CD8-positive, alpha-beta memory T cell (primary cell): ENCODE measurements at regions not wholly inside any gene's neighbourhood (a gene's known extent, or its start where the extent isn't known, plus 50 kb on each side); places are given as distances from the start of the nearest gene placed in this dataset.

Source experiments
- CTCF ChIA-PET: fragments of 350-600 bp; sonication (Branson Sonifier 250); formaldehyde crosslinking; loops from one replicate; lab custom pipeline; 2021; ENCODE audit warnings: antibody characterized with exemption; lab: Charles Lee
- POLR2A ChIA-PET: fragments of 350-600 bp; sonication (Branson Sonifier 250); formaldehyde crosslinking; loops from one replicate; lab custom pipeline; 2021; ENCODE audit warnings: antibody characterized with exemption; lab: Charles Lee
- DNase-seq, 5 donors: peaks; one replicate each; pipeline versions ENCODE4 v3.0.0 to v3.0.0-alpha.2; 2020 to 2022; ENCODE audit warnings: mixed read lengths in 1 of 5
- H3K27ac ChIP-seq: one replicate; pipeline ENCODE4 v1.7.0; 2013; ENCODE audit warnings: low read depth, mild to moderate bottlenecking, low read length, moderate library complexity
- H3K27me3 ChIP-seq: 2 replicates; pipeline ENCODE4 v1.7.0; 2013; ENCODE audit warnings: low read length, mild to moderate bottlenecking; ENCODE audit not compliant: insufficient read depth, poor library complexity, severe bottlenecking
- H3K36me3 ChIP-seq: 2 replicates; pipeline ENCODE4 v1.7.0; 2013; ENCODE audit warnings: mild to moderate bottlenecking, low read length, moderate library complexity; ENCODE audit not compliant: insufficient read depth
- H3K4me1 ChIP-seq: 2 replicates; pipeline ENCODE4 v1.7.0; 2013; ENCODE audit warnings: mild to moderate bottlenecking, low read length, moderate library complexity; ENCODE audit not compliant: insufficient read depth
- H3K4me3 ChIP-seq: 2 replicates; pipeline ENCODE4 v1.7.0; 2013; ENCODE audit warnings: mild to moderate bottlenecking, low read length
- H3K9me3 ChIP-seq: 2 replicates; pipeline ENCODE4 v1.7.0; 2013; ENCODE audit warnings: mild to moderate bottlenecking, low read length
- H3K27ac Mint-ChIP-seq, 8 donors: one replicate each; pipeline ENCODE4 v1.8.0; 2020 to 2021; ENCODE audit warnings: mixed read lengths in 8 of 8, mild to moderate bottlenecking in 6 of 8, inconsistent platforms in 3 of 8, moderate library complexity in 3 of 8
- H3K27me3 Mint-ChIP-seq, 2 donors: one replicate each; pipeline ENCODE4 v1.8.0; 2020 to 2021; ENCODE audit warnings: mixed read lengths in 2 of 2, mild to moderate bottlenecking in 1 of 2, moderate library complexity in 1 of 2
- H3K36me3 Mint-ChIP-seq, 3 donors: one replicate each; pipeline ENCODE4 v1.8.0; 2020 to 2021; ENCODE audit warnings: mixed read lengths in 3 of 3, inconsistent platforms in 1 of 3, mild to moderate bottlenecking in 1 of 3
- H3K4me1 Mint-ChIP-seq, 3 donors: one replicate each; pipeline ENCODE4 v1.8.0; 2020 to 2021; ENCODE audit warnings: mixed read lengths in 3 of 3, inconsistent platforms in 1 of 3, mild to moderate bottlenecking in 1 of 3
- H3K4me3 Mint-ChIP-seq, 7 donors: one replicate each; pipeline ENCODE4 v1.8.0; 2020 to 2021; ENCODE audit warnings: mixed read lengths in 7 of 7, mild to moderate bottlenecking in 6 of 7, moderate library complexity in 4 of 7, inconsistent platforms in 2 of 7
- H3K9me3 Mint-ChIP-seq, 5 donors: one replicate each; pipeline ENCODE4 v1.8.0; 2020 to 2022; ENCODE audit warnings: mixed read lengths in 5 of 5, mild to moderate bottlenecking in 3 of 5, moderate library complexity in 2 of 5, inconsistent platforms in 1 of 5

DNA sequence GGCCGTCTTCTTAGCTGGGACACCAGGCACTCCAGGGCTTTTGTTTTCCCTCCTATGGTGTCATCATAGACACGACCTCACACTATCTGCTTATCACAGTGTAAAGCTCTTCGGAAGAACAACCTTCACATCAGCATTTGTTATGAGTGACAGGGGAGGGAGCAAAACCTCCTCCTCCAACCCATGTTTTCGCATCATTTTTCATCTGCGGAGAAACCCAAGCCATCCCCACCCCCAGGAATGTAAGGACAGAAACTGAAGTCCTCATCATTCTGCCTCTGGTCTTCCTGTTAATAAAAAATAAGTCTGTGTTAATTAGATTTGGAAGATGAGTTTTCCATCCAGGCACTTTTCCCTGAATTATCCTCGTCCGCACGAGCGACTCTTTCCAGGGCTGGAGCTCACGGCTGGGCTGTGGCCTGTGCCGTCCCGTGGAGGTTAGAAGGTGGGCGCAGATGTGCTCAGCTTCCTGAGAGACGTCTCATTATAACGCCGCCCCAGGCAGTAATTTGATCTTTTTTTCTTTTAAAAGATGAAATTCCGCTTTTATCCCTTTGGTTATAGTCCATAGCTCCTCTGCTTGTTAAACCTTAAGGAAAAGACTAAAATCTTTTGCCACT lies 101.6 kb upstream of the TMEM18 start:
- CTCF ChIA-PET, result no interaction called here

DNA sequence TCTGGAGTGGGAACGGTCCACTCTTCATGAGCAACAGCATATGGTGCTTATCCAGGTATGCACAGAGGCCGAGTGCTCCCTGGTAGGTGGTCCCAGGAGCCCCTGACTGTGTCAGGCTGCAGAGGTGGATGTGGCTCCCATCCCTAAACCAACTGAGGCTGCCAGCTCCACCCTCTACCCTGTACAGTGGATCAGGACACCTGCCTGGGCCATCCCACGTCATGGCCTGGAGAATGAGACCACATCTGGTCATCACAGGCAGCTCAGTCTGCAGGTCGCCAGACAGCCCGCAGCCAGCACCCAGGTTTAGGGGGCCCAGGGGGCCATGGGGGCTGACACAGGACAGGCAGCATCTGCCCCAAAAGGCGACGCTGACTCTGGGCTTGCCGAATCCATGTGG lies 100.3 kb upstream of the TMEM18 start:
- peaks cover 7 to 20% of the 10 kb centered on the region in 2 donors for H3K27me3 Mint-ChIP-seq
- CTCF ChIA-PET, result no interaction called here
- POLR2A ChIA-PET, result no interaction called here

More for the DNA sequence above, 101.6 kb upstream of the TMEM18 start:
- Histone ChIP-seq H3K36me3 (no peaks in the 10 kb centered on the region), H3K4me1 (no peaks in the 10 kb centered on the region), H3K27ac (no peak overlapping the region), H3K4me3 (no peak overlapping the region), H3K9me3 (no peaks in the 10 kb centered on the region), H3K27me3 (no peaks in the 10 kb centered on the region)
- Mint-ChIP-seq H3K36me3 (no peaks in the 10 kb centered on the region), H3K4me3 (peak overlapping the region in 1 of 7 donors; percentile 13), H3K9me3 (peaks cover 0 to 7% (median 0%) of the 10 kb centered on the region in 5 donors), H3K4me1 (no peaks in the 10 kb centered on the region), H3K27ac (peak overlapping the region in 1 of 8 donors; percentile 56), H3K27me3 (peaks cover 7 to 20% of the 10 kb centered on the region in 2 donors)
- POLR2A ChIA-PET, result no interaction called here
- DNase-seq, result no peak

DNA sequence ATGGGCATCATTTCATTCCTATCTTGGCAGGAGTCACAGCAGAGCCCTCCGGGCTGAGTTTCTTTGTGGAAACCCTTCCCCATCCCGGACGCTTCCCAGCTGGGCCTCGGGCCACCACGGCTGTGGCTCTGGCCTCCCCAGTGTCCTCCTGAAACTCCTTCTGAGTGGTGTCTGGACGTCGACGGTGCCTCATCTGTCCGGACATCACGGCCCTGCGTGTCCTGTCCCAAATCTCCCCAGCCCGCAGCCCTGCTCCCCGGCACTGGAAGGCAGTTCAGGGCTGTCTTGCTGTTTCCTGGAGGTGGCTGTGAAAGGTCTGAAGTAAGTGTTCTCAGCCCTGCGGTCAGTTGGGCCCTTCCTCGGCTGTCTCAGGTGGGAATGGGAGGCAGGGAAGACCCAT lies 99.8 kb upstream of the TMEM18 start:
- H3K4me1 Mint-ChIP-seq, result no peaks in the 10 kb centered on the region
- DNase-seq, result no peak
- Histone ChIP-seq H3K27me3 (no peaks in the 10 kb centered on the region), H3K36me3 (no peaks in the 10 kb centered on the region), H3K27ac (no peak overlapping the region), H3K4me1 (no peaks in the 10 kb centered on the region), H3K9me3 (no peaks in the 10 kb centered on the region), H3K4me3 (no peak overlapping the region)
- H3K27me3 Mint-ChIP-seq, result peaks cover 7 to 22% of the 10 kb centered on the region in 2 donors
- POLR2A ChIA-PET, result no interaction called here
- no peak overlapping the region for H3K27ac Mint-ChIP-seq
- H3K9me3 Mint-ChIP-seq, result no peaks in the 10 kb centered on the region
- no peak overlapping the region for H3K4me3 Mint-ChIP-seq
- CTCF ChIA-PET, result no interaction called here
- H3K36me3 Mint-ChIP-seq, result no peaks in the 10 kb centered on the region

More for the DNA sequence above, 100.3 kb upstream of the TMEM18 start:
- Histone ChIP-seq H3K27ac (no peak overlapping the region), H3K27me3 (no peaks in the 10 kb centered on the region), H3K36me3 (no peaks in the 10 kb centered on the region), H3K4me3 (no peak overlapping the region), H3K4me1 (no peaks in the 10 kb centered on the region), H3K9me3 (no peaks in the 10 kb centered on the region)
- Mint-ChIP-seq H3K4me1 (no peaks in the 10 kb centered on the region), H3K27ac (no peak overlapping the region), H3K4me3 (no peak overlapping the region), H3K36me3 (no peaks in the 10 kb centered on the region), H3K9me3 (no peaks in the 10 kb centered on the region)
- DNase-seq, result no peak

DNA sequence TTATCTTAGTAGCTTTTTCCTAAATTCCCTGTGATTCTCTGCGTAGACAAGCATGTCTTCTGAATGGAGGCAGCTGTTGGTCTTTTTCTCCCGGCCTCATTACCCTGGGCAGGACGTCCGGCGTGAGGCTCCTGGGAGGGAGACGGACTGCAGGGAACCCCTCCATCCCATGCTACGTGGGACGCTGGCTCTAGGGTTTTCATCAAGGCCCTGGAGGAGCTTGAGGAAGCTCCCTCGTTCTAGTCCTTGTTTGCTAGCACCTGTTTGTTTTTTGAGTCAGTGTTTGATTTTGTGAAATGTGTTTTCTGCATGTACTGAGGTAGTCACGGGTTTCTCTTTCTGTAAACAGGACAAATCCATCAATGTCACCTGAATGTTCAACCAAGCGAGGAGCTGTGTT lies 99.3 kb upstream of the TMEM18 start:
- Mint-ChIP-seq H3K4me1 (no peaks in the 10 kb centered on the region), H3K36me3 (no peaks in the 10 kb centered on the region), H3K4me3 (no peak overlapping the region), H3K27me3 (peaks cover 7 to 20% of the 10 kb centered on the region in 2 donors), H3K27ac (no peak overlapping the region), H3K9me3 (no peaks in the 10 kb centered on the region)
- Histone ChIP-seq H3K27ac (no peak overlapping the region), H3K27me3 (no peaks in the 10 kb centered on the region), H3K36me3 (no peaks in the 10 kb centered on the region), H3K4me1 (no peaks in the 10 kb centered on the region), H3K4me3 (no peak overlapping the region), H3K9me3 (no peaks in the 10 kb centered on the region)
- DNase-seq, result no peak
- POLR2A ChIA-PET, result no interaction called here
- CTCF ChIA-PET, result no interaction called here

DNA sequence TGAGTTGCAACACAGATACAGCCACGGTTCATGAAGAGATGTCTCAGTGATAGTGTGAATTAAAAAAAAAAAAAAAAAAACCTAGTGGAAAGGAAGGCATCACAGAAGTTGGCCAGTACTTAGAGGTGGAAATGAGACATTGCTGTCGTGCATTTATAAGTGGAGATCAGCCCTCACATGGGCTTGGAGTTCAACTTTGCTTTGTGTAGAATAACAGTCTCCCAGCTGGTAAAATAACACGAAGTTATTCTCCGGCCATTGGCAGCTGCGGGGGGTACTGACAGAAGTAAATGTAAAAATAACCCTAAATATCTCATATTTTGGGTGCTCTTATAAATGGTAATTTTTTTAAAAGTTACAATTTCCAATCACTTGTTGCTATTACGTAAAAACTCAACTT lies 98.8 kb upstream of the TMEM18 start:
- POLR2A ChIA-PET, result no interaction called here
- Histone ChIP-seq H3K4me3 (no peak overlapping the region), H3K36me3 (no peaks in the 10 kb centered on the region), H3K9me3 (no peaks in the 10 kb centered on the region), H3K27me3 (no peaks in the 10 kb centered on the region), H3K27ac (no peak overlapping the region), H3K4me1 (no peaks in the 10 kb centered on the region)
- H3K4me3 Mint-ChIP-seq, result no peak overlapping the region
- H3K27ac Mint-ChIP-seq, result no peak overlapping the region
- no peak for DNase-seq
- H3K4me1 Mint-ChIP-seq, result no peaks in the 10 kb centered on the region
- no peaks in the 10 kb centered on the region for H3K9me3 Mint-ChIP-seq
- CTCF ChIA-PET, result no interaction called here
- no peaks in the 10 kb centered on the region for H3K36me3 Mint-ChIP-seq
- H3K27me3 Mint-ChIP-seq, result peaks cover 4 to 20% of the 10 kb centered on the region in 2 donors

DNA sequence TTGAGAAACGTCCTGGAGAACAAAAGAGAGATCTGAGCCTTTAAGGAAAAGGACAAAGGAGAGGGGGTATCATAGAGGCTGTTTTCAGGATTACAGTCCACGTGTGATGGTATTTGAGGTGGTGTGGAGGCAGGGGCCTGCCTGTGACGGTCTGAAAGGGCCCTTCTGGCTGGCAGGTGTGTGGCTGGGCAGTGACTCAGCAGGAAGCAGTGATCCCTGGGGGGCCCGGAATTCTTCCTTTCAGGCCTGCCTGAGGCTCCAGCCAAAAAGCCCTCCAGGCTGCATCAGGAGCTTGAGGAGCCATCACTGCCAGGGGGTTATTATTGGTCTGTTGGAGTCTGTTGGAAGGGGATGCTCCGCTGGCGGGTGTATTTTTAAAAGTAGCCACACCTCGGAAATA lies 97.2 kb upstream of the TMEM18 start:
- H3K4me3 Mint-ChIP-seq, result no peak overlapping the region
- ChIA-PET CTCF (no interaction called here), POLR2A (no interaction called here)
- no peaks in the 10 kb centered on the region for H3K27me3 ChIP-seq
- no peaks in the 10 kb centered on the region for H3K9me3 Mint-ChIP-seq
- peaks cover 0 to 15% of the 10 kb centered on the region in 2 donors for H3K27me3 Mint-ChIP-seq
- no peak overlapping the region for H3K27ac ChIP-seq
- no peaks in the 10 kb centered on the region for H3K9me3 ChIP-seq
- H3K36me3 ChIP-seq, result no peaks in the 10 kb centered on the region
- H3K27ac Mint-ChIP-seq, result no peak overlapping the region
- H3K4me1 ChIP-seq, result no peaks in the 10 kb centered on the region
- no peaks in the 10 kb centered on the region for H3K36me3 Mint-ChIP-seq
- DNase-seq, result no peak
- H3K4me3 ChIP-seq, result no peak overlapping the region
- peaks cover 5 to 12% (median 9%) of the 10 kb centered on the region in 3 donors for H3K4me1 Mint-ChIP-seq

DNA sequence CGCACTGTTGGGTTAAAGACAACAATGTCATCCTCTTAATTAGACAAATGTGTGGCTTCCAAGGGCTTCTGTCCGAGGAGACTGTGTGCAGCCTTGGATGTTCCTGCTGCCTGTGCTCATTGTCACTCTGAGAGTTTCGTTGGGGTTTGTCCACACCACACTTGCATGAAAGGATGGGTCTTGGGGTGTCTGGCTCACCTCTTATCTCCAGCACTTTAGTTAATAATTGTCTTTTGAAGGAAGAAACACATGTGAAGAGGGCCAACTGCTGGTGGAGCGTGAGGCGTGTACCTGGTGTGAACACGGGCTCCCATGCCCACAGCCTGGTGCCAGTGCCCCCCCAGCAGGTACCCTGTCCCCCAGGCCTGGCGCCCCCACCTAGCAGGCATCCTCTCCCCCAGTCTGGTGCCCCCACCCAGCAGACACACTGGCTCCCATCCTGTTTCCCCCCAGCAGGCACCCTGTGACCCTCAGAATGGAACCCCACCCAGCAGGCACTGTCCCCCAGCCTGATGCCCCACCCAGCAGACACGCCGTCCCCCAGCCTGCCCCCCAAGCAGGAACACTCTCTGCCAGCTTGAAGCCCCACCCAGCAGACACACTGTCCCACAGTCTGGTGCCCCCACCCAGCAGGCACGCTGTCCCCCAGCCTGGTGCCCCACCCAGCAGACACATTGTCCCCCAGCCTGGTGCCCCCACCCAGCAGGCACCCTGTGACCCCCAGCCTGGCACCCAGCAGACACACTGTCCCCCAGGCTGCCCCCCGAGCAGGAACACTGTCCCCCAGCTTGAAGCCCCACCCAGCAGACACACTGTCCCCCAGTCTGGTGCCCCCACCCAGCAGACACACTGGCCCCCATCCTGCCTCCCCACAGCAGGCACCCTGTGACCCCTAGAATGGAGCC lies 96.3 kb upstream of the TMEM18 start:
- no peak overlapping the region for H3K4me3 ChIP-seq
- Mint-ChIP-seq H3K36me3 (no peaks in the 10 kb centered on the region), H3K27ac (no peak overlapping the region), H3K4me3 (no peak overlapping the region), H3K27me3 (peaks cover 0 to 11% of the 10 kb centered on the region in 2 donors), H3K9me3 (no peaks in the 10 kb centered on the region), H3K4me1 (peaks cover 5 to 19% (median 10%) of the 10 kb centered on the region in 3 donors)
- no peak overlapping the region for H3K27ac ChIP-seq
- no peaks in the 10 kb centered on the region for H3K4me1 ChIP-seq
- H3K27me3 ChIP-seq, result no peaks in the 10 kb centered on the region
- ChIA-PET POLR2A (no interaction called here), CTCF (no interaction called here)
- no peaks in the 10 kb centered on the region for H3K9me3 ChIP-seq
- no peaks in the 10 kb centered on the region for H3K36me3 ChIP-seq
- DNase-seq, result no peak

DNA sequence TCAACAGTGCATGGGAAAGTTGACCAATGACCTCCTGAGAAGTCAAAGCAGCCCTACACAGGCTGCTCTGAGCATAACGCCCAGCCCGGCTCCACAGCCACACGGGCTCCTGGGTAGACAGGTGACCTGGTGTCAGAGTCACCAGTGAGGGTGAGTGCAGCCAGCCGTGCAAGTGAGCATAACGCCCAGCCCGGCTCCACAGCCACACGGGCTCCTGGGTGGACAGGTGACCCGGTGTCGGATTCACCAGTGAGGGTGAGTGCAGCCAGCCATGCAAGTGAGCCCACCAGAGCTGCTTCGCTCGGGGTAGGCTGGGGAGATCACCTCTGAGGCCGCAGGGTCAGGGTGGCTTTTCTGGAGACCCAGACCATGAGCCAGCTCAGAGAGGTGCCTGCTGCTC lies 94.3 kb upstream of the TMEM18 start:
- Mint-ChIP-seq H3K27ac (no peak overlapping the region), H3K27me3 (peaks cover 2 to 7% of the 10 kb centered on the region in 2 donors), H3K4me3 (no peak overlapping the region), H3K4me1 (peaks cover 15 to 36% (median 22%) of the 10 kb centered on the region in 3 donors), H3K36me3 (no peaks in the 10 kb centered on the region), H3K9me3 (no peaks in the 10 kb centered on the region)
- POLR2A ChIA-PET, result no interaction called here
- Histone ChIP-seq H3K27me3 (no peaks in the 10 kb centered on the region), H3K9me3 (no peaks in the 10 kb centered on the region), H3K4me1 (peaks cover 5% of the 10 kb centered on the region), H3K4me3 (no peak overlapping the region), H3K27ac (no peak overlapping the region), H3K36me3 (no peaks in the 10 kb centered on the region)
- CTCF ChIA-PET, result no interaction called here
- DNase-seq, result no peak
